DMS 273 (cell line): ENCODE measurements at regions not wholly inside any gene's neighbourhood (a gene's known extent, or its start where the extent isn't known, plus 50 kb on each side); places are given as distances from the start of the nearest gene placed in this dataset.
A peak's percentile ranks its signal among the peaks of the same experiment; 100 is the strongest.

ENCODE experiments used
- DNase-seq: peaks from one replicate; lab custom pipeline; 2025; ENCODE audit not compliant: unreplicated experiment; lab: John Stamatoyannopoulos, UW

- DNase-seq, result no peak
Observed at GRCh38 chr6:103983860-103984259, 875.9 kb downstream of the HACE1 start.

GRCh38 chr6:103983011-103983410 lies 876.7 kb downstream of the HACE1 start:
- DNase-seq, result no peak

GRCh38 chr6:103982574-103982973 lies 877.1 kb downstream of the HACE1 start:
- DNase-seq, result no peak

- DNase-seq, result no peak
Observed at GRCh38 chr6:103979308-103979707, 880.4 kb downstream of the HACE1 start.

- DNase-seq, result no peak
Observed at GRCh38 chr6:103937389-103937788, 922.3 kb downstream of the HACE1 start.

GRCh38 chr6:103925317-103925716 lies 934.4 kb downstream of the HACE1 start:
- DNase-seq, result no peak

- DNase-seq, result no peak
Observed at GRCh38 chr6:103910018-103910417, 949.7 kb downstream of the HACE1 start.

GRCh38 chr6:103908898-103909297 lies 950.8 kb downstream of the HACE1 start:
- no peak for DNase-seq

- no peak for DNase-seq
Observed at GRCh38 chr6:103895136-103895535, 964.6 kb downstream of the HACE1 start.

GRCh38 chr6:103893141-103893581 lies 966.6 kb downstream of the HACE1 start:
- peak; percentile 47 for DNase-seq

- DNase-seq, result no peak
Observed at GRCh38 chr6:103886951-103887350, 972.8 kb downstream of the HACE1 start.

GRCh38 chr6:103885446-103885845 lies 974.3 kb downstream of the HACE1 start:
- no peak for DNase-seq

- DNase-seq, result no peak
Observed at GRCh38 chr6:103879800-103880199, 979.9 kb downstream of the HACE1 start.

- DNase-seq, result no peak
Observed at GRCh38 chr6:103875221-103875620, 984.5 kb downstream of the HACE1 start.

- peak; percentile 29 for DNase-seq
Observed at GRCh38 chr6:103874575-103874974, 985.1 kb downstream of the HACE1 start.

GRCh38 chr6:103872678-103873077 lies 987.0 kb downstream of the HACE1 start:
- DNase-seq, result peak; percentile 35

GRCh38 chr6:103872233-103872632 lies 987.5 kb downstream of the HACE1 start:
- peak; percentile 64 for DNase-seq

- DNase-seq, result no peak
Observed at GRCh38 chr6:103870970-103871369, 988.7 kb downstream of the HACE1 start.

- DNase-seq, result no peak
Observed at GRCh38 chr6:103862297-103862696, 997.4 kb downstream of the HACE1 start.

GRCh38 chr6:103858003-103858402 lies 1001.7 kb downstream of the HACE1 start:
- DNase-seq, result no peak

- no peak for DNase-seq
Observed at GRCh38 chr6:103855750-103856149, 1004.0 kb downstream of the HACE1 start.

- peak; percentile 4 for DNase-seq
Observed at GRCh38 chr6:103854059-103854458, 1005.7 kb downstream of the HACE1 start.

- no peak for DNase-seq
Observed at GRCh38 chr6:103838457-103838856, 1021.3 kb downstream of the HACE1 start.

- no peak for DNase-seq
Observed at GRCh38 chr6:103826209-103826608, 1033.5 kb downstream of the HACE1 start.
